ENCODE measurements at regions not wholly inside any gene's neighbourhood (a gene's known extent, or its start where the extent isn't known, plus 50 kb on each side); places are given as distances from the start of the nearest gene placed in this dataset.
"Not testable (repeated sequence)": the region's sequence is repeated elsewhere in the genome, so short reads cannot be mapped to it uniquely, and the experiment has no call there.

DNA sequence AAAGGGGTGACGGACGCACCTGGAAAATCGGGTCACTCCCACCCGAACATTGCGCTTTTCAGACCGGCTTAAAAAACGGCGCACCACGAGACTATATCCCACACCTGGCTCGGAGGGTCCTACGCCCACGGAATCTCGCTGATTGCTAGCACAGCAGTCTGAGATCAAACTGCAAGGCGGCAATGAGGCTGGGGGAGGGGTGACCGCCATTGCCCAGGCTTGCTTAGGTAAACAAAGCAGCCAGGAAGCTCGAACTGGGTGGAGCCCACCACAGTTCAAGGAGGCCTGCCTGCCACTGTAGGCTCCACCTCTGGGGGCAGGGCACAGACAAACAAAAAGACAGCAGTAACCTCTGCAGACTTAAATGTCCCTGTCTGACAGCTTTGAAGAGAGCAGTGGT lies 342.0 kb upstream of the PKN2 start:
- TF ChIP-seq, protein P1, sequence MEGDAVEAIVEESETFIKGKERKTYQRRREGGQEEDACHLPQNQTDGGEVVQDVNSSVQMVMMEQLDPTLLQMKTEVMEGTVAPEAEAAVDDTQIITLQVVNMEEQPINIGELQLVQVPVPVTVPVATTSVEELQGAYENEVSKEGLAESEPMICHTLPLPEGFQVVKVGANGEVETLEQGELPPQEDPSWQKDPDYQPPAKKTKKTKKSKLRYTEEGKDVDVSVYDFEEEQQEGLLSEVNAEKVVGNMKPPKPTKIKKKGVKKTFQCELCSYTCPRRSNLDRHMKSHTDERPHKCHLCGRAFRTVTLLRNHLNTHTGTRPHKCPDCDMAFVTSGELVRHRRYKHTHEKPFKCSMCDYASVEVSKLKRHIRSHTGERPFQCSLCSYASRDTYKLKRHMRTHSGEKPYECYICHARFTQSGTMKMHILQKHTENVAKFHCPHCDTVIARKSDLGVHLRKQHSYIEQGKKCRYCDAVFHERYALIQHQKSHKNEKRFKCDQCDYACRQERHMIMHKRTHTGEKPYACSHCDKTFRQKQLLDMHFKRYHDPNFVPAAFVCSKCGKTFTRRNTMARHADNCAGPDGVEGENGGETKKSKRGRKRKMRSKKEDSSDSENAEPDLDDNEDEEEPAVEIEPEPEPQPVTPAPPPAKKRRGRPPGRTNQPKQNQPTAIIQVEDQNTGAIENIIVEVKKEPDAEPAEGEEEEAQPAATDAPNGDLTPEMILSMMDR (conservative IDR thresholded peaks at IDR 0.05; ENCODE audit: low read depth, low read length), result not testable (repeated sequence)
- TF ChIP-seq EZH2phosphoT487 (IDR thresholded peaks at IDR 0.05; ENCODE audit: borderline replicate concordance, low read length), result not testable (repeated sequence)

Measured in PC-3 (cell line).